GM18907 (cell line): ENCODE measurements at regions not wholly inside any gene's neighbourhood (a gene's known extent, or its start where the extent isn't known, plus 50 kb on each side); places are given as distances from the start of the nearest gene placed in this dataset.

Experiments
- ATAC-seq: cut with Tn5 transposase; IDR thresholded peaks from one replicate; pipeline ENCODE4 v1.9.1; 2021; ENCODE audit warnings: mild to moderate bottlenecking, moderate library complexity; ENCODE audit not compliant: unreplicated experiment

DNA sequence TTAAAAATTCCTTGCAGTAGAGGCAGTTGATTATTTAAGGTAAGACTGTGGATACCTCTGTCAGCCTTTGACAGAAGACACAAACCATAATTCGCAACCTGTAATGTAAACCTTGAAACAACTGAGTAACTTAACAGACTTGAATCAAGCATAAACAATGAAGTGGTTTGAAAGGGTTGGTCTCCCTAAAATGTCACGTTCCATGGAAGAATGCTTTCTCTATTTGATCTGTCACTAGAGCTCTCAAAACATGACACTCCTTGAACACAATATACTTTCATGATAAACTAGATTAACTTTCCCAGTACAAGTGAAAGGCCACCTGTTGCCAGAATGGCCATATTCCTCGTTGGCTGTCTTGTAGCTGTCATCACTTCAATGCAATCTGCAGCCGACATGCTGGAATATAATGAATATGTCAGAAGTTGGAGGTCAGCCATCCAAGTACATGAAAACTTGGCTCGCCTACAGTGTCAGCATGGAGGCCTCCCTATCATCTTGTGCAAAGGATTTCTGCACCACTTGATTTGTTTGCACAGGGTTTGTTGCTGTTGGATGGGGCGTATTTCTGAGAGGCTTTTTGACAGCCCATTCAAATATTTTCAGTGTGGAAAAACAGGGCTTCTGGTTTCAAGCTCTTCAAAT lies 228.0 kb downstream of the TLE4 start:
- ATAC-seq = no peak

DNA sequence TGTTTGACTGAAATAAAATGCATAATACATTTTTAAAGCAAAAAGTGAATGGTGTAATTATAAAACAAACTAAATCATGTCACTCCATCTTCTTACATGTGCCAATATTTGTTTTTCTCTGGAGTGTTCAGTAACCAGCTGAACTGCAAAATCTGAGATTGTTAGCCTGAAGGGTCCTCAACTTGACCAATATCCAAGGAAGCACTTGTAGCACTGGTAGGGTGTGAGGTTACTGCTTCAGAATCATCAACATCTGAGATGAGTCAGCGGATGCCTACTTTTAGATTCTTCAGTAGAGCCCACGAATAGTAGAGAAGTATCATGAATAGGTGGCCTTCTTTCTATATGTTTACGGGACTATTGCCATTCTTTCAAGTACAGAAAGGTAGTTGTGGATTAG lies 226.7 kb downstream of the TLE4 start:
- no peak for ATAC-seq

DNA sequence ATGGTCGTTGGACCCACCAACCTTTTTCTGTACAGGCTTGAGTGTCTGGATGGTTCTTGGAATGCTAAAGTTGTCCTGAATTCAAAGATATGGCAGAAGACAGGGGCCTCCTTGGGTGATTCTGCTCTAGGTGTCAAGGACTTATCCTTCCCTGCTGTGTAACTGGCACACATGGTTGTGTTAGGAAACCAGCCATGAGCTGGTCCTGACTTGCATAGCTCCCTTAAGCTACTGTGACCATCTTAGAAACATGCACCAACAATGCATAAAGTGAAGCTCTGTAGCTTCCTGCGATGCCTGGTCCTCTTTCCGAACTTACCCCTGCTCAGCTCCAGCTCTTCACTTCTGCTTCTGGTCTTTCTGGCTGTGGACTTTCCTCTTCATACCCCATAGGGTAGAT lies 224.6 kb downstream of the TLE4 start:
- ATAC-seq = no peak

DNA sequence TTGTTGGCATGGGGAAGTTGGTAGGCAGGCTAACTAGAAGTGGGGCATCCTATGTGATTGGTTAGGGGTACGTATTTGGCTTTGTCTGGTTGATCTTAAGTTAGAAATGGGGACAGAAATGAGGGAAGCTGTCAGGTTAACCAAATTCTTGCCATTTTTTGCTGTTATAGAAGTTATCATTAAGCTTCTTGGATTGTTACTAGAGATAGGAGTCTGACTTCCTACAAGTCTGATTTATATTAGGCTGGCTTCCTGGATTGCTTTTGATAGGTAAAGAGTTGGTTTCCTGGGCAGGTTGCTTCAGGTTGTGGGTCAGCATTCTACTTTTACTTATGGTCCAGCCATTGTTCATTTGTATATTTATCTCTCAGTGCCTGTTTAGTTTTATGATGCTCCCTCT lies 216.9 kb downstream of the TLE4 start:
- no peak for ATAC-seq

DNA sequence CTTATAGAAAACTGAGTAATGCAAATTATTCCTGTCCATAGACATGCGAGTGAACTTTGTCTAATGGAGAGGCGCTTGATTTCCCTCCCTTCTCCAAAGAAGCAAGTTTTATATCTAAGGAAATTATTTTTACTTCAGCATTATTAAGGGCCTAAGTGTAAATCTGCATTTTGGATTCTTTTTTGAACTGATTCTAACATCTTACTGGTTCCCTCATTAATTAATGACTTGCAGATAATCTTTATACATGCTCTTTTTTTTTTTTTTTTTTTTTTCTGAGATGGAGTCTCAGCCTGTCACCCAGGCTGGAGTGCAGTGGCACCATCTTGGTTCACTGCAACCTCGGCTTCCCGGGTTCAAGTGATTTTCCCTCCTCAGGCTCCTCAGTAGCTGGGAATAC lies 209.5 kb downstream of the TLE4 start:
- no peak for ATAC-seq

DNA sequence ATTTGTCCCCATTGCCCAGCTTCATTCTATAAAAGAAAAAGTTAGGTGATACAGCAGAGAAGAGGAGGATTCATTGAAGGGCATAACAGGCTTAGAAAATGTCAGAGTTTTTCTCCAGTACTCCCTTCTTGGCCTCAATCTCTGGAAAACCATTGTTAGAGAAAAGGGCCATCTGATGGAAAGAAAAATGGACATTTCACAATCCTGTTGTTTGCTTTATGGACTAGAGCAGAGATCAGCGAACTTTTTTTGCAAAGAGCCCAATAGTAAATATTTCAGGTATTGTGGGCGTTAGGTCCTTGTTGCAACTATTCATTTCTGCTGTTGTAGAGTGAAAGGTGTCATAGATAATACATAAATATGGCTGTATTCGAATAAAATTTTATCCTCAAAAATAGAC lies 208.8 kb downstream of the TLE4 start:
- ATAC-seq = no peak

DNA sequence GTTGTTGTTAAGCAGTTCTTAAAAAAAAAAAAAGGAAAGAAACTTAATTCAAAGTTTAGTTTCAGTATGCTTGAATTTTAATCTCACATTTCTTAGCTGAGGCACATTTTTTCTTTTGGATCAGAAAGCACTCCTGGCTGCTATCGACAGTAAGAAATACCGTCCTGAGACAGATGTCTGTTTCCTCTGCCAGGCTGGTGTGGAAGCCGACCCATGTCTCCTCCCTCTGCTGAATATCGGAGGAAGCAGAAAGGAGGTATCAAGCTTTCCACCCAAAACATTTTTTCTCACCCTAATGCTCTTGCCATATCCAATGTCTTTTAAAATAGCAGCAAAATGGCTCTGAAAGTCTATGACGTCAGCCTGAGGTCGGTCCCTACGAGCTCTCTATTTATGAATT lies 208.1 kb downstream of the TLE4 start:
- no peak for ATAC-seq

DNA sequence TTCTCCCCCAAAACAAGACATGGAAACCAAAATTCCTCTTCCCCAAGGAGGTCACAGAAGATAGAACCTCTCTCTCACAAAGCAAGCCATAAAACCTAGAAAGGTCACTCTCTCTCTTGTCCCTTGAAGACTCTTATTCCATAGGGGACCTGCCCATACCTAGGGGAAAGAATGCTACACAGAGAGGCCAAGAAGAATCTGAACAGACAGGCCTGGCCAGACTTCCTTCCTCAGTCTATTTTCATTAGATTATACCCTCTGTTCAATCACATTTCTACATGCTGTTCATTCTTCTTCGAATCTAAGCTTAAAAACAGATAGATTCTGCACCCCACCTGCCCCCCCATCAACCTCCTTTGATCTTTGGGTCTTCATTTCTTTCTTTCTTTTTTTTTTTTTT lies 206.8 kb downstream of the TLE4 start:
- ATAC-seq = no peak

DNA sequence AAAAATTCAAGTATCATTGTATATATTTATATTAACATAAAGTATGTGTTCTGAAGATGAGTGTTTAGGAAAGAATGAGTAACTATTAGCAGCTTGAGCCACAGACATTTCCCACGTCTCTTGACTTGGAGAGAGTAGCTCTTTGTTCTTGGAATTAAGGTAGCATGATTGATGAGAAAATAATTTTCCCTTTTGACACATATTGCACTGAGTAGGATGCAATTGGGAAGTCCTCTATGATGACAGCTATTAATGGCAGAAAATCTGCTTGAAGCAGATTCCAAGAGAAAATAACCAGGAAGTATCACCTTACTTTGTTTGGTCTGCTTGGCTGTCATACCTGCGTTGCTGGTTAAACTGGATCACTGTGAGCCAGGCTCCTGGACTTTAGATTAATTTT lies 204.8 kb downstream of the TLE4 start:
- ATAC-seq = no peak
